BE2C (cell line): ENCODE measurements at regions not wholly inside any gene's neighbourhood (a gene's known extent, or its start where the extent isn't known, plus 50 kb on each side); places are given as distances from the start of the nearest gene placed in this dataset.
"Not testable (repeated sequence)": the region's sequence is repeated elsewhere in the genome, so short reads cannot be mapped to it uniquely, and the experiment has no call there.

Source experiments
- DNase-seq: peaks from one replicate; pipeline ENCODE4 v3.0.0-alpha.2; 2020
- H3K27me3 ChIP-seq: fragments of 250-450 bp; sonication (Bioruptor Pico); 2 replicates; pipeline ENCODE4 v1.5.1; 2020; ENCODE audit warnings: mild to moderate bottlenecking
- H3K36me3 ChIP-seq: fragments of 250-450 bp; sonication (Bioruptor Pico); 2 replicates; pipeline ENCODE4 v1.5.1; 2020; ENCODE audit warnings: mild to moderate bottlenecking
- H3K4me1 ChIP-seq: fragments of 250-450 bp; sonication (Bioruptor Pico); 2 replicates; pipeline ENCODE4 v1.5.1; 2020
- H3K4me3 ChIP-seq: 2 replicates; pipeline ENCODE4 v1.5.1; 2011; ENCODE audit warnings: low read depth, low read length
- H3K9me3 ChIP-seq: fragments of 250-450 bp; sonication (Bioruptor Pico); 2 replicates; pipeline ENCODE4 v1.5.1; 2020
- CTCF ChIP-seq: IDR thresholded peaks from 2 replicates; pipeline ENCODE4 v1.5.1; 2012; ENCODE audit warnings: mild to moderate bottlenecking, low read depth, low read length

- no peak for TF ChIP-seq CTCF
Observed at GRCh38 chr2:193442293-193442692, 1247.6 kb upstream of the TMEFF2 start.

GRCh38 chr2:193428336-193428818, 1233.6 kb upstream of the TMEFF2 start:
- TF ChIP-seq CTCF = no peak
- no peak for DNase-seq

More at GRCh38 chr2:193442293-193442692, 1247.6 kb upstream of the TMEFF2 start:
- no peak for DNase-seq
- no peaks in the 10 kb centered on the region for H3K36me3 ChIP-seq
- H3K4me1 ChIP-seq = no peaks in the 10 kb centered on the region
- no peaks in the 10 kb centered on the region for H3K9me3 ChIP-seq
- H3K4me3 ChIP-seq = no peak overlapping the region
- no peaks in the 10 kb centered on the region for H3K27me3 ChIP-seq

DNA sequence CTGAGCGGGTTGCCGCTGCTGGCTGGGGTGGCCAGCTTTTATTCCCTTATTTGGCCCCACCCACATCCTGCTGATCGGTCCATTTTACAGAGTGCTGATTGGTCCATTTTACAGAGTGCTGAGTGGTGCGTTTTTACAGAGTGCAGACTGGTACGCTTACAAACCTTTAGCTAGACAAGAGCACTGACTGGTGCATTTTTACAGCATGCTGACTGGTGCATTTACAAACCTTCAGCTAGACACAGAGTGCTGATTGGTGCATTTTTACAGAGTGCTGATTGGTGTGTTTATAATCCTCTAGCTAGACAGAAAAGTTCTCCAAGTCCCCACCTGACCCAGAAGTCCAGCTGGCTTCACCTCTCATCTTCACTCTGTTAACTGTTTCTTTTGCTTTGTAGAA, 1217.6 kb upstream of the TMEFF2 start:
- not testable (repeated sequence) for DNase-seq, H3K27me3 ChIP-seq, H3K9me3 ChIP-seq, H3K4me1 ChIP-seq, H3K4me3 ChIP-seq, H3K36me3 ChIP-seq

More at GRCh38 chr2:193428336-193428818, 1233.6 kb upstream of the TMEFF2 start:
- no peaks in the 10 kb centered on the region for H3K4me1 ChIP-seq
- H3K9me3 ChIP-seq = no peaks in the 10 kb centered on the region
- no peaks in the 10 kb centered on the region for H3K27me3 ChIP-seq
- no peak overlapping the region for H3K4me3 ChIP-seq
- no peaks in the 10 kb centered on the region for H3K36me3 ChIP-seq

- Histone ChIP-seq H3K27me3 (no peaks in the 10 kb centered on the region), H3K36me3 (no peaks in the 10 kb centered on the region), H3K4me3 (no peak overlapping the region), H3K4me1 (no peaks in the 10 kb centered on the region), H3K9me3 (no peaks in the 10 kb centered on the region; the same call in 1 of the 2 replicates)
- DNase-seq = no peak
- TF ChIP-seq CTCF = no peak
Observed at GRCh38 chr2:193409951-193410350, 1215.2 kb upstream of the TMEFF2 start.

DNA sequence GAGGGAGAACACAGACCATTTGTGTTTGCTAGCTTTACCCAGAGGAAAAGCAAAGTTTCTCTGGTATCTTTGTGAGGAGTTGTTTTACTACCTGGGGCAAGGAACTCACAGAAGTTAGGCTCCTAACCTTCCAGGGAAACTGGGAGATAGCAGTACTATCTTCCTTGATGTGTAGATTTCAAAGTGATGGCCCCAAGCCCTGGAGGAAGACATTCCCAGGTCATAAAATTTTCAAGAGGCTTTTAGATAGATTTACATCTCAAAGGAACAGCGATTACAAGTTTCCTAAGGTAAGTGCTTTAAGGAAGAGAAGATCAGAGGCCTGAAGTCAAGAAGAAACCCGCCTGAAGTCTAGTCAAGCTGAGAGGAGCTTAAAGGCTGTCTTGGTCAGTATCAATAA, 1187.8 kb upstream of the TMEFF2 start:
- no peaks in the 10 kb centered on the region for H3K27me3 ChIP-seq
- no peaks in the 10 kb centered on the region for H3K9me3 ChIP-seq
- no peaks in the 10 kb centered on the region for H3K4me1 ChIP-seq
- H3K4me3 ChIP-seq = no peak overlapping the region
- TF ChIP-seq CTCF = no peak
- H3K36me3 ChIP-seq = no peaks in the 10 kb centered on the region
- no peak for DNase-seq

GRCh38 chr2:193377789-193378188, 1183.1 kb upstream of the TMEFF2 start:
- no peak for DNase-seq
- no peak for TF ChIP-seq CTCF
- Histone ChIP-seq H3K4me1 (no peaks in the 10 kb centered on the region), H3K4me3 (no peak overlapping the region), H3K27me3 (no peaks in the 10 kb centered on the region), H3K9me3 (no peaks in the 10 kb centered on the region), H3K36me3 (no peaks in the 10 kb centered on the region)

- no peaks in the 10 kb centered on the region for H3K27me3 ChIP-seq
- no peaks in the 10 kb centered on the region for H3K9me3 ChIP-seq
- no peak overlapping the region for H3K4me3 ChIP-seq
- no peaks in the 10 kb centered on the region for H3K36me3 ChIP-seq
- H3K4me1 ChIP-seq = no peaks in the 10 kb centered on the region
- no peak for DNase-seq
- TF ChIP-seq CTCF = no peak
Observed at GRCh38 chr2:193373120-193373519, 1178.4 kb upstream of the TMEFF2 start.
